Prostate gland (tissue), 2 donors: ENCODE measurements at regions not wholly inside any gene's neighbourhood (a gene's known extent, or its start where the extent isn't known, plus 50 kb on each side); places are given as distances from the start of the nearest gene placed in this dataset.

ENCODE experiments used
- DNase-seq: peaks from one replicate; pipeline ENCODE4 v3.0.0-alpha.2; 2019; ENCODE audit warnings: low spot score
- H3K27ac ChIP-seq, 2 donors: fragments of 200-600 bp; sonication (generic); 2 replicates each; pipeline ENCODE4 v1.5.1; 2017 to 2019
- H3K27me3 ChIP-seq: fragments of 200-600 bp; sonication (generic); replicated peaks from 2 replicates; pipeline ENCODE4 v1.5.1; 2019; ENCODE audit not compliant: insufficient read depth
- H3K36me3 ChIP-seq, 2 donors: fragments of 200-600 bp; sonication (generic); 1 replicate in 1 of 2; 2 replicates in 1 of 2; pipeline versions ENCODE4 v1.5.1 to v1.8.1; 2017 to 2019
- H3K4me1 ChIP-seq: fragments of 200-600 bp; sonication (generic); replicated peaks from 2 replicates; pipeline ENCODE4 v1.5.1; 2019
- H3K4me3 ChIP-seq, 2 donors: fragments of 200-600 bp; sonication (generic); 2 replicates each; pipeline ENCODE4 v1.5.1; 2017 to 2019
- H3K9me3 ChIP-seq: fragments of 200-600 bp; sonication (generic); 2 replicates; pipeline ENCODE4 v1.5.1; 2017
- CTCF ChIP-seq, 4 experiments: fragments of 200-600 bp in 2 of 4; fragments of 450-650 bp in 2 of 4; sonication (generic) in 2 of 4; IDR thresholded peaks; 1 replicate in 3 of 4; 2 replicates in 1 of 4; pipeline ENCODE4 v1.5.1; 2016 to 2019; ENCODE audit warnings: antibody characterized with exemption in 4 of 4, mild to moderate bottlenecking in 2 of 4, moderate library complexity in 2 of 4
- POLR2A ChIP-seq: fragments of 450-650 bp; IDR thresholded peaks from one replicate; pipeline ENCODE4 v1.6.1; 2016; ENCODE audit warnings: antibody characterized with exemption, mild to moderate bottlenecking
- POLR2AphosphoS5 ChIP-seq: sonication (generic); formaldehyde crosslinking; IDR thresholded peaks from one replicate; pipeline ENCODE4 v1.6.1; 2017; ENCODE audit warnings: antibody characterized with exemption
- WGBS: methylation state at CpG from one replicate; pipeline ENCODE4 v1.1.5; 2018; 5-methylcytosine and 5-hydroxymethylcytosine counted together
- intact Hi-C: fragments of 100-400 bp; cut with DNase I; formaldehyde crosslinking; loops from one replicate; pipeline ENCODE4 v1.14.2; 2022

GRCh38 chr2:190802626-190803209 lies 77.9 kb upstream of the GLS start:
- H3K36me3 ChIP-seq = no peaks in the 10 kb centered on the region
- WGBS = 89% methylated on average over 1 of the region's 1 CpG
- intact Hi-C loops = loop anchor here (10.0 kb wide), 2 partner anchors 268 to 428 kb away; partner anchors contain the start of gene NEMP2
- H3K4me3 ChIP-seq = no peak overlapping the region
- no peaks in the 10 kb centered on the region for H3K9me3 ChIP-seq
- H3K27ac ChIP-seq = no peak overlapping the region
- TF ChIP-seq POLR2A = no peak
- TF ChIP-seq CTCF (IDR thresholded peaks at IDR 0.05) = no peak
- no peak for TF ChIP-seq POLR2AphosphoS5
- H3K27me3 ChIP-seq = no peaks in the 10 kb centered on the region
- DNase-seq = no peak
- no peaks in the 10 kb centered on the region for H3K4me1 ChIP-seq

GRCh38 chr2:190804182-190804795 lies 76.3 kb upstream of the GLS start:
- Histone ChIP-seq H3K36me3 (no peaks in the 10 kb centered on the region), H3K4me3 (no peak overlapping the region), H3K9me3 (no peaks in the 10 kb centered on the region), H3K4me1 (no peaks in the 10 kb centered on the region), H3K27me3 (no peaks in the 10 kb centered on the region), H3K27ac (no peak overlapping the region)
- no peak for DNase-seq
- intact Hi-C loops = loop anchor here (10.0 kb wide), 2 partner anchors 269 to 429 kb away; partner anchors contain the start of gene NEMP2
- TF ChIP-seq POLR2AphosphoS5 (no peak), POLR2A (no peak), CTCF (IDR thresholded peaks at IDR 0.05) (peak; percentile 21 to 83 (median 67))
- WGBS = 27% methylated on average over 5 of the region's 5 CpGs

GRCh38 chr2:190805126-190805525 lies 75.5 kb upstream of the GLS start:
- TF ChIP-seq CTCF (IDR thresholded peaks at IDR 0.05) (no peak), POLR2AphosphoS5 (no peak), POLR2A (no peak)
- H3K27ac ChIP-seq = no peak overlapping the region
- no peaks in the 10 kb centered on the region for H3K9me3 ChIP-seq
- H3K36me3 ChIP-seq = no peaks in the 10 kb centered on the region
- no peak overlapping the region for H3K4me3 ChIP-seq
- intact Hi-C loops = loop anchor here (10.0 kb wide), 2 partner anchors 270 to 430 kb away; partner anchors contain the start of gene NEMP2
- H3K27me3 ChIP-seq = no peaks in the 10 kb centered on the region
- H3K4me1 ChIP-seq = no peaks in the 10 kb centered on the region
- DNase-seq = no peak
- WGBS = 83% methylated on average over 1 of the region's 1 CpG

GRCh38 chr2:190805843-190806242 lies 74.8 kb upstream of the GLS start:
- no peak for TF ChIP-seq POLR2A
- TF ChIP-seq CTCF (IDR thresholded peaks at IDR 0.05) = no peak
- TF ChIP-seq POLR2AphosphoS5 = no peak
- intact Hi-C loops = loop anchor here (10.0 kb wide), 2 partner anchors 271 to 431 kb away; partner anchors contain the start of gene NEMP2
- WGBS = 77% methylated on average over 3 of the region's 3 CpGs

GRCh38 chr2:190807886-190808285 lies 72.7 kb upstream of the GLS start:
- Histone ChIP-seq H3K27me3 (no peaks in the 10 kb centered on the region), H3K27ac (no peak overlapping the region), H3K9me3 (no peaks in the 10 kb centered on the region), H3K4me3 (no peak overlapping the region), H3K36me3 (no peaks in the 10 kb centered on the region), H3K4me1 (no peaks in the 10 kb centered on the region)
- intact Hi-C loops = loop anchor here (10.0 kb wide), 2 partner anchors 273 to 433 kb away; partner anchors contain the start of gene NEMP2
- DNase-seq = no peak
- TF ChIP-seq CTCF (IDR thresholded peaks at IDR 0.05) (no peak), POLR2A (no peak), POLR2AphosphoS5 (no peak)
- 89% methylated on average over 2 of the region's 2 CpGs for WGBS

More at GRCh38 chr2:190805843-190806242, 74.8 kb upstream of the GLS start:
- no peaks in the 10 kb centered on the region for H3K27me3 ChIP-seq
- no peak overlapping the region for H3K27ac ChIP-seq
- no peaks in the 10 kb centered on the region for H3K36me3 ChIP-seq
- H3K4me1 ChIP-seq = no peaks in the 10 kb centered on the region
- no peak for DNase-seq
- no peaks in the 10 kb centered on the region for H3K9me3 ChIP-seq
- no peak overlapping the region for H3K4me3 ChIP-seq
